ENCODE measurements at regions not wholly inside any gene's neighbourhood (a gene's known extent, or its start where the extent isn't known, plus 50 kb on each side); places are given as distances from the start of the nearest gene placed in this dataset.

DNA sequence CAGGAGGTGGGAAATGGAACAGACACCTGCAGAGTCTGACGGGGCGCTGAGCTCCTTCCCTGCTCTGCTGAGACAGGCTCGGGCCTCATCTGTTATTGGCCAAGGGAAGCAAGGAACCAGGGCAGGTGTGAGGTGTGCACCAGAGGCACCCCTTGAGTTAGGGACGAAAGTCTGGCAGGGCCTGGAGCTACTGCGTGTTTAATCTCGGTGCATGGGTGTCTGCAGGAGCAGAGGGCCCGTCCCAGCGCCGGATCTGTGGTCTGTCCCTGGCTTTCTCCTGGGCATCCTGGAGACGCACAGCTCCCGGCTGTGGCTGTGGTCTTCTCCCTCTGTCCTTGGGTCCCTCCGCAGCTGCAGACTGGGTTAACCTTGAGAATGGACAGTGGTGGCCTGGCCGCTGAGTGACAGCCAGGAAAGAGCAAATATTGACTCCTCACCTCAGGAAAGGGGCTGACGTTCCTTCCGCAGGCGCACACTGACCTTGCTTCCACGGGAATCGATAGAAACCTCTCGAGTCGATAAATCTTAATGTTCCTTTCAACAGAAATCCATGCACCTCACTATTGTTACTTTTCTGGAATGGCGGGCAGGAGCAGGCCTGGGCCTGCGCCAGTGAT, 975.6 kb downstream of the BRD1 start:
- TF ChIP-seq, protein P1, sequence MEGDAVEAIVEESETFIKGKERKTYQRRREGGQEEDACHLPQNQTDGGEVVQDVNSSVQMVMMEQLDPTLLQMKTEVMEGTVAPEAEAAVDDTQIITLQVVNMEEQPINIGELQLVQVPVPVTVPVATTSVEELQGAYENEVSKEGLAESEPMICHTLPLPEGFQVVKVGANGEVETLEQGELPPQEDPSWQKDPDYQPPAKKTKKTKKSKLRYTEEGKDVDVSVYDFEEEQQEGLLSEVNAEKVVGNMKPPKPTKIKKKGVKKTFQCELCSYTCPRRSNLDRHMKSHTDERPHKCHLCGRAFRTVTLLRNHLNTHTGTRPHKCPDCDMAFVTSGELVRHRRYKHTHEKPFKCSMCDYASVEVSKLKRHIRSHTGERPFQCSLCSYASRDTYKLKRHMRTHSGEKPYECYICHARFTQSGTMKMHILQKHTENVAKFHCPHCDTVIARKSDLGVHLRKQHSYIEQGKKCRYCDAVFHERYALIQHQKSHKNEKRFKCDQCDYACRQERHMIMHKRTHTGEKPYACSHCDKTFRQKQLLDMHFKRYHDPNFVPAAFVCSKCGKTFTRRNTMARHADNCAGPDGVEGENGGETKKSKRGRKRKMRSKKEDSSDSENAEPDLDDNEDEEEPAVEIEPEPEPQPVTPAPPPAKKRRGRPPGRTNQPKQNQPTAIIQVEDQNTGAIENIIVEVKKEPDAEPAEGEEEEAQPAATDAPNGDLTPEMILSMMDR (tag by site-specific recombination; IDR thresholded peaks at IDR 0.05): no peak
- TF ChIP-seq ZBTB1 (tag by site-specific recombination; IDR thresholded peaks at IDR 0.05): no peak
- no peak for TF ChIP-seq TCF7L2 (IDR thresholded peaks at IDR 0.05; ENCODE audit: borderline replicate concordance, low read depth, low read length)
- no peak for TF ChIP-seq ZNF747 (tag by site-specific recombination; IDR thresholded peaks at IDR 0.05)
- no peak for TF ChIP-seq MEIS1 (CRISPR knock-in tag; IDR thresholded peaks at IDR 0.05; ENCODE audit: borderline replicate concordance)
- TF ChIP-seq YY1 (tag by site-specific recombination; IDR thresholded peaks at IDR 0.05): no peak
- TF ChIP-seq SETDB1 (IDR thresholded peaks at IDR 0.05; ENCODE audit: insufficient read length, low read length): no peak
- TF ChIP-seq, protein P2, sequence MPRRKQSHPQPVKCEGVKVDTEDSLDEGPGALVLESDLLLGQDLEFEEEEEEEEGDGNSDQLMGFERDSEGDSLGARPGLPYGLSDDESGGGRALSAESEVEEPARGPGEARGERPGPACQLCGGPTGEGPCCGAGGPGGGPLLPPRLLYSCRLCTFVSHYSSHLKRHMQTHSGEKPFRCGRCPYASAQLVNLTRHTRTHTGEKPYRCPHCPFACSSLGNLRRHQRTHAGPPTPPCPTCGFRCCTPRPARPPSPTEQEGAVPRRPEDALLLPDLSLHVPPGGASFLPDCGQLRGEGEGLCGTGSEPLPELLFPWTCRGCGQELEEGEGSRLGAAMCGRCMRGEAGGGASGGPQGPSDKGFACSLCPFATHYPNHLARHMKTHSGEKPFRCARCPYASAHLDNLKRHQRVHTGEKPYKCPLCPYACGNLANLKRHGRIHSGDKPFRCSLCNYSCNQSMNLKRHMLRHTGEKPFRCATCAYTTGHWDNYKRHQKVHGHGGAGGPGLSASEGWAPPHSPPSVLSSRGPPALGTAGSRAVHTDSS (tag by site-specific recombination; IDR thresholded peaks at IDR 0.05): no peak
- TF ChIP-seq ZNF274 (IDR thresholded peaks at IDR 0.05; ENCODE audit: low read length): no peak
- TF ChIP-seq ZNF274 (tag by site-specific recombination; IDR thresholded peaks at IDR 0.05; ENCODE audit: borderline replicate concordance): no peak
- no peak for TF ChIP-seq BCL11B (tag by site-specific recombination; IDR thresholded peaks at IDR 0.05; ENCODE audit: low read depth)
- no peak for TF ChIP-seq ZBTB26 (tag by site-specific recombination; optimal IDR thresholded peaks at IDR 0.05)
- TF ChIP-seq ZNF580 (tag by site-specific recombination; IDR thresholded peaks at IDR 0.05): no peak
